ENCODE measurements at regions not wholly inside any gene's neighbourhood (a gene's known extent, or its start where the extent isn't known, plus 50 kb on each side); places are given as distances from the start of the nearest gene placed in this dataset.

DNA sequence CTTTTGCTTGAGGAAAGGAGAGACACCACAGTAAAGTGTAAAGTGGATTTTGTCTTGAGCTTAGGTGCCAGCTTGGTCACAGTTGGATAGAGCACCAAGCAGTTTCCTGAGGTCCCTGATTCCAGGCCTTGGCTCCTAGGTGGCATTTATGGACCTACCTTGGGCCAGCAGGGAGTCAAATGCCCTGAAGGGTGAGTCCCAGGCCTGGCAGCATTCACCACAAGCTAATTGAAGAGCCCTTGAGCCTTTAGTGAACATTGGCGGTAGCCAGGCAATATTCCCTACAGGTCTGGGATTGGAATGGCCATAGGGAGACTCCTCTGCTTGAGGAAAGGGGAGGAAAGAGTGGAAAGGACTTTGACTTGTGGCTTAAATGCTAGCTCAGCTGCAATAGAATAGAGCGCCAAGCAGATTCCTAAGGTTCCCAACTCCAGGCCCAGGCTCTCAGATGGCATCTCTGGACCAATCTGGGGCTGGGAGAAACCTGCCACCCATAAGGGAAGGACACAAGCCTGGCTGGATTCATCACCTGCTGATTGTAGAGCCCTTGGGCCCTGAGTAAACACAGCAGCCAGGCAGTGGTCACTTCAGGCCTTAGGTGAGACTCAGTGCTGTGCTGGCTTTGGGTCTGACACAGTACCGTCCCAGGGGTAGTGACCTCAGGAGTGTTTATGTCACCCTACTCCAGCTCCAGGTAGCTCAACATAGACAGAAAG lies 137.5 kb upstream of the OTOS start:
- Histone ChIP-seq H3K27me3 (peaks cover 14% of the 10 kb centered on the region), H3K4me3 (no peak overlapping the region), H3K27ac (no peak overlapping the region), H3K9me3 (no peaks in the 10 kb centered on the region), H3K36me3 (no peaks in the 10 kb centered on the region), H3K4me1 (no peaks in the 10 kb centered on the region)
- in situ Hi-C loops (cut with MboI; ENCODE audit: low pct_ligation_motif_present in 1 of 4, low pct_unique_long_range_greater_than_20kb in 1 of 4, low sequenced_read_pairs in 3 of 4) (no loop called here), intact Hi-C loops (cut with DNase I; ENCODE audit: low total_unique reads) (no loop called here)
- 94% methylated on average over 3 of the region's 3 CpGs; no CpG with 5 or more reads in 1 of the 2 donors for WGBS, 2 donors (ENCODE audit: low coverage in 1 of 2)
- DNase-seq: no peak
- TF ChIP-seq POLR2AphosphoS5 (IDR thresholded peaks at IDR 0.05) (no peak), EP300 (IDR thresholded peaks at IDR 0.05; ENCODE audit: low read depth) (no peak), CTCF (IDR thresholded peaks at IDR 0.05) (no peak), POLR2A (IDR thresholded peaks at IDR 0.05) (no peak)

- Histone ChIP-seq H3K4me3 (no peak overlapping the region), H3K9me3 (no peaks in the 10 kb centered on the region), H3K4me1 (no peaks in the 10 kb centered on the region), H3K27ac (no peak overlapping the region), H3K36me3 (no peaks in the 10 kb centered on the region), H3K27me3 (peaks cover 14% of the 10 kb centered on the region)
- in situ Hi-C loops (cut with MboI; ENCODE audit: low pct_ligation_motif_present in 1 of 4, low pct_unique_long_range_greater_than_20kb in 1 of 4, low sequenced_read_pairs in 3 of 4): no loop called here
- no peak for DNase-seq
- intact Hi-C loops (cut with DNase I; ENCODE audit: low total_unique reads): no loop called here
- TF ChIP-seq POLR2AphosphoS5 (IDR thresholded peaks at IDR 0.05) (no peak), POLR2A (IDR thresholded peaks at IDR 0.05) (no peak), CTCF (IDR thresholded peaks at IDR 0.05) (no peak), EP300 (IDR thresholded peaks at IDR 0.05; ENCODE audit: low read depth) (no peak)
Observed at GRCh38 chr2:240278661-240279060, 138.2 kb upstream of the OTOS start.

- in situ Hi-C loops (cut with MboI; ENCODE audit: low pct_ligation_motif_present in 1 of 4, low pct_unique_long_range_greater_than_20kb in 1 of 4, low sequenced_read_pairs in 3 of 4) (no loop called here), intact Hi-C loops (cut with DNase I; ENCODE audit: low total_unique reads) (no loop called here)
- DNase-seq: no peak
- Histone ChIP-seq H3K4me3 (no peak overlapping the region), H3K4me1 (no peaks in the 10 kb centered on the region), H3K27me3 (peaks cover 14% of the 10 kb centered on the region), H3K9me3 (no peaks in the 10 kb centered on the region), H3K27ac (no peak overlapping the region), H3K36me3 (no peaks in the 10 kb centered on the region)
- WGBS, 2 donors (ENCODE audit: low coverage in 1 of 2): 9 to 16% methylated on average over 2 of the region's 2 CpGs
- TF ChIP-seq POLR2AphosphoS5 (IDR thresholded peaks at IDR 0.05) (peak in 1 of 3 donors; percentile 28), EP300 (IDR thresholded peaks at IDR 0.05; ENCODE audit: low read depth) (no peak), CTCF (IDR thresholded peaks at IDR 0.05) (no peak), POLR2A (IDR thresholded peaks at IDR 0.05) (no peak)
Observed at GRCh38 chr2:240280621-240281020, 140.2 kb upstream of the OTOS start.

DNA sequence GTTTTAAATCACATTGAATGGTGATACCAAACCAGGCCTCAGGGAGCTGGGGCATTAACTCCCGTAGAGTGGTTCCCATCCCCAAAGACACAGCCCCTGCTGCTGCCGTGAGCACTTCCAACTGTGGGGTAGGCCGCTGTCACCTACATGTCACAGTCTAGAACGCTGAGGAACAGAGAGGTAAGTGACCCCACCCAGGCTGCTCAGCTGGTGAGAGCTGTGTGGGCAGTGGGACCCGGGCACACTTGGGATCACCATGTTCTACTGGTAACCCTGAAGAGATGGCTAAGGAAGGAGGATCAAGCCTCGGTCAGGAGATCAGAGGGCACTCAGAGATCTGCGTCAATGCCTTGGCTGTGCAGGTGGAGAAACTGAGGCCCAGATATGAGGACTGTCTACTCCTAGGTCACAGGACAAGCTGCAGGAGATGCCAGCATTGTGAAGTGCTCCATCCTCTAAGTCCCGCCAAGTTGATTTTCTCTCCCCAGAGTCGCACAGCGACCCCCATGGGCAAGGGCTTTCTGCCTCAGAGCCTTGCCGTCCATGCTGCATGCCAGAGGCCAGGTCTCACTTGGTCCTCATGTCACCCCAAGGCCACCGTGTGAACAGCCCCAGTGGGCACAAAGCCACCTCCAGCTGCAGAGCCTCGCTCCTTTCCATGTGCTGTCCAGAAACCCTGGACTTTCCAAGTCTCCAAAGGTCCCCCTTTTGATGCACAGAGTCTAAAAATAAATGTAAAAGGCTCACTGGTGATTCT lies 144.2 kb upstream of the OTOS start:
- Histone ChIP-seq H3K27me3 (no peaks in the 10 kb centered on the region), H3K27ac (no peak overlapping the region), H3K36me3 (no peaks in the 10 kb centered on the region), H3K4me1 (no peaks in the 10 kb centered on the region), H3K9me3 (no peaks in the 10 kb centered on the region), H3K4me3 (no peak overlapping the region)
- TF ChIP-seq POLR2AphosphoS5 (IDR thresholded peaks at IDR 0.05): no peak
- TF ChIP-seq EP300 (IDR thresholded peaks at IDR 0.05; ENCODE audit: low read depth): no peak
- TF ChIP-seq CTCF (IDR thresholded peaks at IDR 0.05): no peak
- TF ChIP-seq POLR2A (IDR thresholded peaks at IDR 0.05): no peak
- DNase-seq: no peak
- 73 to 90% methylated on average over 4 to 13 of the region's 13 CpGs for WGBS, 2 donors (ENCODE audit: low coverage in 1 of 2)
- intact Hi-C loops (cut with DNase I; ENCODE audit: low total_unique reads): no loop called here
- in situ Hi-C loops (cut with MboI; ENCODE audit: low pct_ligation_motif_present in 1 of 4, low pct_unique_long_range_greater_than_20kb in 1 of 4, low sequenced_read_pairs in 3 of 4): no loop called here
